Epithelial cell of proximal tubule (primary cell): ENCODE measurements at regions not wholly inside any gene's neighbourhood (a gene's known extent, or its start where the extent isn't known, plus 50 kb on each side); places are given as distances from the start of the nearest gene placed in this dataset.

Experiments used
- DNase-seq: peaks from one replicate; pipeline ENCODE4 v3.0.0-alpha.2; 2011; ENCODE audit warnings: low read depth
- H3K4me3 ChIP-seq: 2 replicates; pipeline ENCODE4 v1.5.1; 2011; ENCODE audit warnings: low read depth, mild to moderate bottlenecking, low read length
- CTCF ChIP-seq: conservative IDR thresholded peaks from 2 replicates; pipeline ENCODE4 v1.5.1; 2012; ENCODE audit warnings: low read depth, mild to moderate bottlenecking, low read length

- no peak for TF ChIP-seq CTCF
- H3K4me3 ChIP-seq, result no peak overlapping the region
- peak; percentile 97 for DNase-seq
These were observed 220.9 kb downstream of the FOXO1 start for GRCh38 chr13:40445557-40445990.

DNA sequence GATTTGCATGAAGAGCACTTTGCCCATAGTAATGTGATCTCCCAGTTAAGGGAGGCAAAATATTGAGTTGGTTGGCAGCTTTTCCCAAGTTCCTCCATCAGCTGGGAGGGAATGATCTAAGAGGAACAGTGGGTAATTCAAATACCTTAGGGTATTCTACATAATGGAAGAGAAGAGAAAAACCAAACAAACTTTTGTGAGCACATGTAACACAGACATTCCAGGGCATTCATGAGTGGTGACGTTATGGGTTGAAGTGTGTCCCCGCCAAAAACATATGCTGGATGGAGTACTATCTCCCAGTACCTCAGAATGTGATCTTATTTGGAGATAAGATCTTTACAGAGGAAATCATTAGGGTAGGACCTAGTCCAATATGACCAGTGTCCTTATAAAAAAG, 220.1 kb downstream of the FOXO1 start:
- H3K4me3 ChIP-seq, result no peak overlapping the region
- DNase-seq, result no peak
- no peak for TF ChIP-seq CTCF

DNA sequence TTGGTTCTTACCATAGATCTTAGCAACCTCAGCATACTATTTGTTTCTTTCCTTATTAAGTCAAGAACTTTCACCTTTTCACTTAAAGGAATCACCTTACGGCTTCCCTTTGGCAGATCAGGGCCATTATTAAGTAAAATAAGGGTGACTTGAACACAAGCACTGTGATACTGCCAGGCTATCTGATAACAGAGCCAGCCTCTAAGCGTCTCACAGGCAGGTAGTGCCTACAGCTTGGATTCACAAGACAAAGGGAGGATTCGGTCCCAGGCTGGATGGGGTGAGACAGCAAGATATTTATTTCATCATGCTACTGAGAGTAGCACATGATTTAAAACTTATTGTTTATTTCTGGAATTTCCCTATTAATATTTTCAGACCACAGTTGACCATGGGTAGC, 218.6 kb downstream of the FOXO1 start:
- no peak overlapping the region for H3K4me3 ChIP-seq
- TF ChIP-seq CTCF, result no peak
- DNase-seq, result no peak

DNA sequence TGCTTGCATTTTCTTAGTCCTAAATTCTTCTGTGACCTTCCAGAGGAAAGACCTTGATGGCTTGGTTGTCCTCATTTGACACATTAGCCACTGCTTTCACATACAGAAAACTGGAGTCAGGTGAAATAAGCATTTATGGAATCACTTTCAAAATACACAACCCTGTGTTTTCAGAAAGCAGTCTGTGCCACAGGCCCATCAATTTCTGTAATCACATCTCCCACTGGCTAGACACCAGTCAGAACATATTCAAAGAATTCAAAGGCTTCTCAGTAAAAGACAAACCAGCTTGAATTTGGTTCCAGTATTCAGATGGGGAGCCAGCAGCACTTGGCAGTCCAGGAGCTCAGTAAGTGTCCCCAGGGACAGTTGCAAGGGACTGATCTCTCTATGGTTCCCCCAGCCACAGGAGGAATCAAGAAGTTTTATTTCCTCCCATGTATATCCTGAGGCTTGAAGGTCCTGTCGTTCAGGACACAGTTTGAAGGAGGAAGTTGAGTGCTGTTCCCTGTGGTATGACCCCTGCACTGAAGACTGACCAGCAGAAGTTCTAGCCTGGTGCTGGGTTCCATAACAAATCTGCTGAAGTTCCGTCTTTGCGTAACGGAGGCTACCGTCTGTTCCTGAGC, 214.3 kb downstream of the FOXO1 start:
- DNase-seq, result no peak
- TF ChIP-seq CTCF, result no peak
- no peak overlapping the region for H3K4me3 ChIP-seq

DNA sequence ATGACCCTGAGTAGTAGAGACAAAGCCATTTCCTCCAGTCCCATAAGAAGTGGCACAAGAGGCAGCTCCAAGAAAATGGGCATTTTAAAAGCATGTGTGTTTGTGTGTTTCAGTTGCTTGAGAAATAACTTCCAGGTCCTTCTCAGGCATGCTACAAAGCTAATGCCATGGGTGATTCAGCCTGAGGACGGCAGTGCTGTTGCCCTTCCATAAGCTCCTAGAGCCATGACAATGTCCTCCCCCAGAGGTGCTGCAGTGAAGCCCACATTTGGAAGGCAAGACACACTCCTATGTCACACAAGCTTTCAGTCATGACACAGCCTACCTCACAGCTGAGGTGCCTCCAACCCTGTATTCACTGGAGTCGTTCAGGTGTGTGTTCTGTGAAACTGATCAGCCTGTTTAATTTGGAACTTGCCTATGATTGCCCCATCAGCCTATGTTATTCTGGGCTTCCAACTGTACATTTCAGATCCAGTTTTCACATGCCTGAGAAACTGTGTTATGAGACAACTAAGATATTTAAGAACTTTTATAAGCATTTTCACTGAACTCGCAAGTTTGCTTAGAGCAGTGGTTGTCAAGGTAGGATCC, 213.6 kb downstream of the FOXO1 start:
- no peak for TF ChIP-seq CTCF
- no peak for DNase-seq
- H3K4me3 ChIP-seq, result no peak overlapping the region

DNA sequence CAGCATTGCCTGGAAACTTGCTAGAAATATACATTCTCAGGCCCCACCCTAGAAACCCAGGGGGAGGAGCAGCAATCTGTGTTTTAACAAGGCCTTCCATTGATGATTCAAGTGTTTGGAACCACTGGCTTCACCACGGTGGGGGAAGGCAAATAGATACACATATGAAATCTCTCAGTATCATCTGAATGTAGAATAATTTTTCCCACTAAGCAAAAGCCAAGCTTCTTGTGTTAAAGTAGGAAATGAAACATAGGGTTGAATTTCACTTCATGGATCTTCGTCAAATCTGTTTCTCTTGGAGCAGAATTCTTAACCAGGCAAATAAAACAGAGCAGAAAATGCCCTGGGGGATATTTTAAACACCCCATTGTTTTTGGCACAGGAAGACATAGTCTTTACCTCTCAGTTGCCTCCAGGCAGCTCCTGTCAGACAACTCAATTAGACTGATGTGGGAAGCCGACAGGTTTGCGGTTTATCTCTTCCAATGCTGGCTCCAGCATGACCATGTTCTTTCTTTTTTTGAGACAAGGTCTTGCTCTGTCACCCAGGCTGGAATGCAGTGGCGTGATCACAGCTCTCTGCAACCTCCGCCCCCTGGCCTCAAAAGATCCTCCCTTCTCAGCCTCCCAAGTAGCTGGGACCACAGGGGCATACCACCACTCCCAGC, 213.0 kb downstream of the FOXO1 start:
- TF ChIP-seq CTCF, result no peak
- no peak for DNase-seq
- H3K4me3 ChIP-seq, result no peak overlapping the region
